GM18867 (cell line): ENCODE measurements at regions not wholly inside any gene's neighbourhood (a gene's known extent, or its start where the extent isn't known, plus 50 kb on each side); places are given as distances from the start of the nearest gene placed in this dataset.

Source experiments
- ATAC-seq: cut with Tn5 transposase; IDR thresholded peaks from one replicate; pipeline ENCODE4 v1.9.1; 2021; ENCODE audit warnings: mild to moderate bottlenecking, moderate library complexity; ENCODE audit not compliant: unreplicated experiment

- no peak for ATAC-seq
Observed at GRCh38 chr15:58269455-58270414, 131.6 kb downstream of the AQP9 start.

DNA sequence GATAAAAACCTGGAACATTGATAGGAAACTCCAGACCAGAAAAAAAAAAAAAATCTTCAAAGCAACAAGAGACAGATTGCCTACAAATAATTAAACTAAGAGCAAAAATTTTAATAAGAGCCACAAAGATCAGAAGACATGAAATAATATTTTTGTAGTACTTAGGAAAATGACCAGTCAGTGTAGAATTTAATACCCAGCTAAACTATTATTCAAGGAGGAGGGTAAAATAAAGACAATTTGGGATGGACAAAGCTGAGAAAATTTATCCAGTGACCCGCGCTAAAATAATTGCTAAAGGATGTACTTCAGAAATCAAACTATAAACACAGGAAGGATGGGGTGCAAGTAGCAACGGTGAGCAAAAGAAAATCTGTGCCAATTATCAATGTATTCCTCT lies 133.2 kb downstream of the AQP9 start:
- no peak for ATAC-seq

GRCh38 chr15:58273104-58273503 lies 134.9 kb downstream of the AQP9 start:
- no peak for ATAC-seq

DNA sequence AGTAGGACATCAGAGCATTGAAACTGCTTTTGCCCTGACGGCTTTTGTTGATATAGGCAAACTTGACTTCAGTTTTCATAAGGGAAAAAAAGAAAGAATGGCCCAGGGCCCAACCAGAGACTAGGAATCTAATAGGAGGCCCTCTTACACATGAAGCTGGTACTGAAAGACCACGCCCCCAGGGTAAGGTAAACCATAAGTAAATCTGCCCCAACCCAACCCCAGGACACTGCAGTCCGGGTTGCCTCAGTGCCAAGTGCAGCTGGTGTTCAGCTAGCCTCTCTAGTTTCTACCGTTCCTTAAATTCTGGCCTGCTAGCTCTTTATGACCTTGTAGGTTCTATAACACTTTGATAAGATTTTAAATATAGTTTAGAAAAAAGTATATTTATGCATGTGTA lies 136.7 kb downstream of the AQP9 start:
- ATAC-seq: no peak

- ATAC-seq: no peak
Observed at GRCh38 chr15:58275785-58276184, 137.6 kb downstream of the AQP9 start.

DNA sequence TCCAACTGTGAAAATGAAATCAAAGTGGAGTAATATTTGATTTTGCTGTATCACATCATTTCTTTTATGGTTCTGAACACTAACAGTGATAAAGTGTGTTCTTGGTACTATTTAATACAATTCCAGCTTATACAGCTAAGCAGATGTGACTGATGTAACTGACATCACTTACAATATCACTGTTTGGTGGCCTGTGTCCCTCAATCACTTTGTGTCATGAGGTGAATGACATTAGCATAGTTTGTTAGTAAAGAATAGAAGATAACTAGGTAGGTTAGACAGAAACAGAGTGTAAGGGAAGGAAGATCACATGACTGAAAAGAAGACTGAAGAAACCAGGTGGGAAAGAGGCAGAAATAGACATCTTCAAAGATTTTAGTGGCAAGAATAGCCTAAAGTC lies 138.7 kb downstream of the AQP9 start:
- no peak for ATAC-seq

DNA sequence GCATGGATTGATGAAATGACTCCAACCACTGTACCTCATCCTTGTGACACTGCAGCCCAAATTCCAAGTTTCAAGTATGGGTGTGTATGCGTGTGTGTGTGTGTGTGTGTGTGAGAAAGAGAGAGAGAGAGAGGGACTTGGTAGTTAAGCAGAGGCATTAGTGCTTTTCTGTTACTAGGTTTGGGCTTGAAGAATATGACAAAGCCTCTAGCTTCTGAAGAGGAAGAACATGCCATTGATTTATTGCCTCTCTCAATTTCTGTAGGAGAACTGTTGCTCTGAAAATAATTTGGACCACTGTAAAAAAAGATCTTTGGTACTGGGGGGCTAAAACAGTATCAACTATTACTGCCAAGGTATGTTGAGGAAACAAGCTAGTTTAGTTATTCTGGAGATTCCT lies 139.2 kb downstream of the AQP9 start:
- no peak for ATAC-seq

- no peak for ATAC-seq
Observed at GRCh38 chr15:58279106-58279505, 140.9 kb downstream of the AQP9 start.

DNA sequence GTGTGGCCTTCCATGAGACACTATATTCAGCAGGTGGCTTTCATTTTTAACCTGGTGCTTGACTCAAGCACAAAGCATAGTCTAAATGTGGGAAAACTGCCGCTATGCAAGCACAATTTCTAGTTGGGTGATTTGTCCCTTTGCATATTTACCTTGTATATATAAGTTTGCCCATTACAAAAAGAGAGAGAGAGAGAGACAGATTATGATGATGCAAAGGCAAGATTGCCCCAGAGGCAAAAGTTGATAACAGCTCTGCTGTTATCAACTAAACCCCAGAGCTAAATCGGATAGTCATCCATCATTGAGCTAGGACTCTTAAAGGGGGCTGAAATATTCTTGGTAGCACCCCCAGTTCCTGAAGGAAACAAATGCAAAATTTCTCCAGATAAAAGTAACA lies 141.5 kb downstream of the AQP9 start:
- no peak for ATAC-seq

DNA sequence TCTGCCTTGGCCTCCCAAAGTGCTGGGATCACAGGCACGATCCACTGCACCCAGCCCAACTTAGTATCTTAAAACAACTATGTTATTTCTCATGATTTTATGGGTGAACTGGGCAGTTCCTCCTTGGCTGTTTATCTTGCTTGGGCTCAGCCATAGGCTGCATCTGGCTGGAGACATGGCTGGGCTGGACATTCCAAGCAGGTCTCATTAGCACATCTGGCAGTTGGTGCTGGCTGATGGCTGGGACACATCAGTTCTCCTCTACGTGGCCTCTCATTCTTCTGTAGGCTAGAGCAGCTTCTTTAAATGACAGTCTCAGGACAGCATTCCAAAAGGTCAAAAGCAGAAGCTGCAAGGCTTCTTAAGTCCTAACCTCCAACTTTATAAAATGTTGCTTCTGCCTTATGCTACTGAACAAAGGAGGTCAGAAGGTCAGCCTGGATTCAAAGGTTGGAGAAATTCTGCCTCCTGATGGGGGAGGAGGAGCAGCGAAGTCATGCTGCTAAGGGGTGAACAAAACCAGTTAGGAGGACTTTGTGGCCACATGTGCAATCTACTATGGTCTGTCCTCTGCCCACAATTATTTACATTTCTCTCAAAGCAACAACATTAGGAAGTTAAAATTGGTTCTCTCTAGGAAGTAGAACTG lies 144.0 kb downstream of the AQP9 start:
- ATAC-seq: no peak

DNA sequence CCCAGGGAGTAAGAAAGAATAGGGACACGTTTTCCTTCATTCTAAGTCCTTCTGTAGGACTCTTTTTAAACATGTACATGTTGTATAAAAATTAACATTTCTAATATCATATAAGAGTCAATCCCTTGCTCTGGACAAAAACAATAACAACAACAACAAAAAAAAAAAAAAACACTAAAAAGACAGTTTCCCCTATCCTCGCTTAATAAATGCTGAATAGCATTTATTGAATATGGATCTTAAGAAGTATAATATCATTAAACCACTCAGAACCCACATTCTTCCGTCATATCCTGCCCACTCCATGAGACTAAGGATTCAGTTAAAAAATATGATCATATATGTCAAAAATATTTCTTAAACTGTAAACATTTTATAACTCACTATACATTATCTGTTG lies 145.1 kb downstream of the AQP9 start:
- no peak for ATAC-seq

GRCh38 chr15:58284293-58284692 lies 146.1 kb downstream of the AQP9 start:
- ATAC-seq: no peak

GRCh38 chr15:58285212-58285920 lies 146.4 kb upstream of the LIPC start:
- no peak for ATAC-seq

DNA sequence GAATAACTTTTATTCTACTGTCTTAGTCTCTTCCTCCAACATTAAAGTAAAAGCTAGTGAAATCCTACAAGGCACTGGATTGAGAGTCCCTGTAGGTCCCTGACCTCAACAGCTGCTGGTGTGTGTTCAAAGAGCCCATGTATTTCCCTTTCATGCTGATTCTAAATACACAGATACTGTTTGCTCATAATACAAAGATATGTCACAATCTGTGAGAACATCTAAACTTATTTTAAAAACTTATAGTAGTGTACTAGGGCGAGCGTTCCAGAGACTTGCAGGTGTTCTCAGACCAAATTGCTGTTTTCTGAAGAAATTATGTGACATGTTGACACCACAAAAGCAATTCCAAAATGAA lies 145.9 kb upstream of the LIPC start:
- ATAC-seq: no peak

GRCh38 chr15:58286523-58286922 lies 145.3 kb upstream of the LIPC start:
- no peak for ATAC-seq

DNA sequence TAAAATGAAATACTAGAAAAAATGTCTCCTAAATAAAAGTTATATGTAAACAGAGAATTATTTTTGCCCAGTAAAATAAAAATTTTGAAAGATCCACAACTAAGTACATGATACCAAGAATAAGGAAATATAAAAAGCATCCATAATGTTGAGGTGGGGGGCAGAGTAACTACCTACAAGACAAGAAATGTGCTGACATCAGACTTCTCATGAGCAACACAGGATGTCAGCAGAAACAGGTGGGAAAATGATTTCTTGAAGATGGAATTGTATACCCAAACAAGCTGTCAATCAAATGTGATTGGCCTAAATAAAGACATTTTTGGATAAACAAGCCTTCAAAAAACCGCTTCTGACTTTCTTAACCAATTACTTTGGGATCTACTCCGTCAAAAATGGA lies 143.9 kb upstream of the LIPC start:
- ATAC-seq: no peak

GRCh38 chr15:58288592-58288991 lies 143.2 kb upstream of the LIPC start:
- no peak for ATAC-seq

DNA sequence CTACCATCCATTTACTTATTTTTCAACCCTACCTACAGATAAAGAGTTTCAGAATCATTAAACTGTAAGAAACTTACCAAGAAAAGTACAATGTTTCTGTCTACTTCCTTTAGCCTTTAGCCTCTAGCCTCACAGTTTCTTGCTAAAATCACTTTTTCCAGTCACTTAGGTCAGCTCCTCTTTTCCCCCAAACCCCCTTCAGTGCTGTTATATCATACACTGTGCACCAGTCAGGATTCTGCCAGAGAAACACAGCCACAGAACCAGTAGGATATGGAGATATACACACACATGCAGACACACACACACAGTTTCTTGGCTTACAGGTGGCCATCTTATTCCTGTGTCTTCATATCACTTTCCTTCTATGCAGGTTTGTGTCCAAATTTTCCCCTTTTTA lies 139.9 kb upstream of the LIPC start:
- ATAC-seq: no peak

- no peak for ATAC-seq
Observed at GRCh38 chr15:58292751-58293175, 139.0 kb upstream of the LIPC start.

DNA sequence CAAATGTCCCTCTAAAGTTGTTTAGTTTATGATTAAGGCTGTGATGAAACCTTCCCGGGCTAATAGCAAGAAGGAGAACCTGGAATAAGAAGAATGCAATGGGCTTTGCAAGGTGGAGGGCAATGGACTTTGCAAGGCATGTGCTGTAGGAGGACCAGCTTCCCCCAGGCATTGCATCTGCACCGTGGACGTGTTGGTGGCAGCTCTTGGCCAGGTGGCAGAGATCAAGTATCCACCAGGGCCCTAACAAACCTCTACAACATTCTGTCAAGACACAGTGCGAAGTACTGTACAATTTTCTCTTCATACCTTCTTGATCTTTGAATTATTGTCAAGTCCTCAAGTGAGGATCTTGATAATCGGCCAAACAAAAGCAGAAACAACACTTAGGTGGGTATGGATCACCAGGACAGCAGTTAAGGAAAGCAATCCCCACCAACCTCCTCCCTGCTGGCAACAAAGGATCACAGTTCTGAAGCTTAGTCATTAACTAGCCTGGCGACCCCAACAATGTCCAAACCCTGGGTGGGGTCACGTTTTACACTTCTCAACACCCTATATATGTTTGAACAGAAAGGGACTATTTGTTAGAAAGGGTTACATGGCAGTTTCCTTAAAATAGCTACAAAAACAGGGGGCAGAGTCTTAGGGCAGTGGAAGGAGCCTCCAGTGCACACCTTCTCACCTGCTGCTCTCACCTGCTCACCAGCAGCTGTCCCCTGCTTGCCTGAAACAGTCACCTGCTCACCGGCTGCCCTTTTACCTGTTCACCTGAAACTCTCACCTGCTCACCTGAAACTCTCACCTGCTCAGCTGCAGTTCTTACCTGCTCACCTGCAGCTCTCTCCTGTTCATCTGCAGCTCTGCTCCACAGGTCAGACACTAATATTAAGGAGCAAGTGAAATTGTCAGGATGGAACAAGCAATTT lies 137.9 kb upstream of the LIPC start:
- no peak for ATAC-seq
